ENCODE measurements at regions not wholly inside any gene's neighbourhood (a gene's known extent, or its start where the extent isn't known, plus 50 kb on each side); places are given as distances from the start of the nearest gene placed in this dataset.
"Not testable (repeated sequence)": the region's sequence is repeated elsewhere in the genome, so short reads cannot be mapped to it uniquely, and the experiment has no call there.

- peaks cover 19% of the 10 kb centered on the region for H3K27me3 ChIP-seq
- DNase-seq (no peak), ATAC-seq (no peak)
- no peak overlapping the region for H3K27ac ChIP-seq
- no peaks in the 10 kb centered on the region for H3K9me3 ChIP-seq
- TF ChIP-seq, protein P1, sequence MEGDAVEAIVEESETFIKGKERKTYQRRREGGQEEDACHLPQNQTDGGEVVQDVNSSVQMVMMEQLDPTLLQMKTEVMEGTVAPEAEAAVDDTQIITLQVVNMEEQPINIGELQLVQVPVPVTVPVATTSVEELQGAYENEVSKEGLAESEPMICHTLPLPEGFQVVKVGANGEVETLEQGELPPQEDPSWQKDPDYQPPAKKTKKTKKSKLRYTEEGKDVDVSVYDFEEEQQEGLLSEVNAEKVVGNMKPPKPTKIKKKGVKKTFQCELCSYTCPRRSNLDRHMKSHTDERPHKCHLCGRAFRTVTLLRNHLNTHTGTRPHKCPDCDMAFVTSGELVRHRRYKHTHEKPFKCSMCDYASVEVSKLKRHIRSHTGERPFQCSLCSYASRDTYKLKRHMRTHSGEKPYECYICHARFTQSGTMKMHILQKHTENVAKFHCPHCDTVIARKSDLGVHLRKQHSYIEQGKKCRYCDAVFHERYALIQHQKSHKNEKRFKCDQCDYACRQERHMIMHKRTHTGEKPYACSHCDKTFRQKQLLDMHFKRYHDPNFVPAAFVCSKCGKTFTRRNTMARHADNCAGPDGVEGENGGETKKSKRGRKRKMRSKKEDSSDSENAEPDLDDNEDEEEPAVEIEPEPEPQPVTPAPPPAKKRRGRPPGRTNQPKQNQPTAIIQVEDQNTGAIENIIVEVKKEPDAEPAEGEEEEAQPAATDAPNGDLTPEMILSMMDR (IDR thresholded peaks at IDR 0.05), result no peak
- no peaks in the 10 kb centered on the region for H3K4me1 ChIP-seq
- H3K4me3 ChIP-seq, result no peak overlapping the region
- intact Hi-C loops (cut with DNase I), result no loop called here
- no peaks in the 10 kb centered on the region for H3K36me3 ChIP-seq
Measured at GRCh38 chr4:106795326-106795725, 240.8 kb downstream of the DKK2 start.

- TF ChIP-seq, protein P1 (IDR thresholded peaks at IDR 0.05), result no peak
- DNase-seq (no peak), ATAC-seq (no peak)
- Histone ChIP-seq H3K36me3 (no peaks in the 10 kb centered on the region), H3K27me3 (peaks cover 19% of the 10 kb centered on the region), H3K4me1 (no peaks in the 10 kb centered on the region), H3K4me3 (no peak overlapping the region), H3K27ac (no peak overlapping the region), H3K9me3 (no peaks in the 10 kb centered on the region)
- intact Hi-C loops (cut with DNase I), result no loop called here
Measured at GRCh38 chr4:106793933-106794332, 242.2 kb downstream of the DKK2 start.

DNA sequence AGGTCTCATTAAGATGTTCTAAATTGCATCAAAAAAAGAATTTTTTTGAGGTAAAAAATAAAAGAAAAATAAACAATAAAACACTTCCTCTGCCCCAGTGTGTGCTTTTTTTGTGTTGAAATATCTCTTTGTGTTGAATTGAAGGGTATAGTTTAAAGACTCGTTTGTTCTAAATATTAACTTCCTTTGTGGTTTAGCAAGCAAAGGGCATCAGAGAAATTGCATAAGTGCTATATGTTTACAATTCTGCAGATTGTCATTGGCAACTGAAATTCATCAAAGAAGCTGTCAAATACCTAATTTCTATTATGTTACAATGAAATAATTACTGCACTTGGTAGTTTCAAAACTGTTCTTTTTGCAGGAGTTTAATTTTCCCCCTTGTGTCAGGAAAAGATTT, 260.5 kb downstream of the DKK2 start:
- TF ChIP-seq, protein P1 (IDR thresholded peaks at IDR 0.05), result no peak
- ATAC-seq (no peak), DNase-seq (no peak)
- H3K9me3 ChIP-seq, result no peaks in the 10 kb centered on the region
- H3K4me1 ChIP-seq, result no peaks in the 10 kb centered on the region
- H3K4me3 ChIP-seq, result no peak overlapping the region
- intact Hi-C loops (cut with DNase I), result no loop called here
- no peaks in the 10 kb centered on the region for H3K27me3 ChIP-seq
- no peaks in the 10 kb centered on the region for H3K36me3 ChIP-seq
- H3K27ac ChIP-seq, result no peak overlapping the region

DNA sequence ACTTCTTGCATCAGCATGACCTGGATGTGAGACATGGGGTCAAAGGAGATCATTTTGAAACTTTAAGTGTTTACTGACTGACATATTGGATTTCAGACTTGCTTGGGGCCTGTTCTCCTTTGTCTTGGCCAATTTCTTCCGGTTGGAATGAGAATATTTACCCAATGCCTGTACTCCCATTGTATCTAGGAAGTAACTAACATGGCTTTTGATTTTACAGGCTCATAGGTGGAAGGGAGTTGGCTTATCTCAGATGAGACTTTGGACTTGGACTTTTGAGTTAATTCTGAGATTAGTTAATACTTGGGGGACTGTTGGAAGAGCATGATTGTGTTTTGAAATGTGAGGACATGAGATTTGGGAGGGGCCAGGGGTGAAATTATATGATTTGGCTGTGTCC, 262.1 kb downstream of the DKK2 start:
- H3K36me3 ChIP-seq; ATAC-seq; H3K4me3 ChIP-seq; DNase-seq; intact Hi-C loops (cut with DNase I); H3K9me3 ChIP-seq; H3K27me3 ChIP-seq; H3K4me1 ChIP-seq; H3K27ac ChIP-seq: not testable (repeated sequence)

GRCh38 chr4:106773076-106773905, 262.8 kb downstream of the DKK2 start:
- DNase-seq (no peak), ATAC-seq (no peak)
- Histone ChIP-seq H3K27ac (no peak overlapping the region), H3K4me3 (no peak overlapping the region), H3K27me3 (no peaks in the 10 kb centered on the region), H3K9me3 (no peaks in the 10 kb centered on the region), H3K4me1 (no peaks in the 10 kb centered on the region), H3K36me3 (no peaks in the 10 kb centered on the region)
- TF ChIP-seq, protein P1 (IDR thresholded peaks at IDR 0.05), result no peak
- intact Hi-C loops (cut with DNase I), result no loop called here

GRCh38 chr4:106767991-106768390, 268.1 kb downstream of the DKK2 start:
- no peak overlapping the region for H3K4me3 ChIP-seq
- no peaks in the 10 kb centered on the region for H3K9me3 ChIP-seq
- no peak for DNase-seq
- TF ChIP-seq, protein P1 (IDR thresholded peaks at IDR 0.05), result no peak
- no peaks in the 10 kb centered on the region for H3K4me1 ChIP-seq
- no peaks in the 10 kb centered on the region for H3K36me3 ChIP-seq
- no peak overlapping the region for H3K27ac ChIP-seq
- intact Hi-C loops (cut with DNase I), result no loop called here
- H3K27me3 ChIP-seq, result no peaks in the 10 kb centered on the region
- no peak for ATAC-seq

Measured in upper lobe of right lung (tissue), 1 donor.